GM19455 (cell line): ENCODE measurements at regions not wholly inside any gene's neighbourhood (a gene's known extent, or its start where the extent isn't known, plus 50 kb on each side); places are given as distances from the start of the nearest gene placed in this dataset.
"Not testable (repeated sequence)": the region's sequence is repeated elsewhere in the genome, so short reads cannot be mapped to it uniquely, and the experiment has no call there.

Experiments
- ATAC-seq: cut with Tn5 transposase; IDR thresholded peaks from one replicate; pipeline ENCODE4 v1.9.1; 2021; ENCODE audit not compliant: unreplicated experiment

DNA sequence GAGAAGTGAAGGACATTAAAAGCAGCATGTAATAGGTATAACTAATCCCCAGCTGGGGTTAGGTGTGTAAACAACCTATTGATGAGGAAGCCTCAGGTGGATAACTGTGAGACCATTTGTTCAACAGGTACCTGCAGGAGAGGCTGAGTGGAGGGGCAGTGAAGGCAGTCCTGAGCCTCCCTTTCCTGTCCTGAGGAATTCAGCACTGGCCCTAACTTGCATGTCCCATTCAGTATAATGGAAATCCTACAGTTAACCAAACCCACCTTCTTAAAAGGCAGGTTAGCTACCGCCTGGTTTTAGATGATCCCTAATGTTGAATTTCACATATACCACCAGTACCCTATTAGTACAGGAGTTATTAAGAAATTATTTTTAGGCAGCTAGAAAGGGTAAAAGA is 225.9 kb upstream of the GOT2 start:
- ATAC-seq: no peak

DNA sequence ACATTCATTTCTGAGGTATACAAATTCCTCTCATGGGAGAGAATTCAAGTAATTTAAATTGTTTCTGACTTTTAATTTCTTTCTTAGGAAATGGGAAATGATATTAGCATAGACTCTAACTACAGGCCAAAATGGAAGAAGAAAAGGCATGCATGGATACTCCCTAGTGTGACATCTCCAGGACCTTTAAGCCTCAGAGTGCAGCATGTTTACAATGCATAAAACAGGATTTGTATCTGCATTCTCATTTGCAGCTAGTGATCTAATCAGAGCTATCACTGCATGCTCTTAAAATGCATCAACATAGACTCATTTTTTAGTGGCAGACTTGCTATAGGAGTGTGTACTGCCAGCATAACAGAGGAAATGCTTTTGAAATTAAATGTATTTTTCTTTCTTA is 224.6 kb upstream of the GOT2 start:
- ATAC-seq: no peak

DNA sequence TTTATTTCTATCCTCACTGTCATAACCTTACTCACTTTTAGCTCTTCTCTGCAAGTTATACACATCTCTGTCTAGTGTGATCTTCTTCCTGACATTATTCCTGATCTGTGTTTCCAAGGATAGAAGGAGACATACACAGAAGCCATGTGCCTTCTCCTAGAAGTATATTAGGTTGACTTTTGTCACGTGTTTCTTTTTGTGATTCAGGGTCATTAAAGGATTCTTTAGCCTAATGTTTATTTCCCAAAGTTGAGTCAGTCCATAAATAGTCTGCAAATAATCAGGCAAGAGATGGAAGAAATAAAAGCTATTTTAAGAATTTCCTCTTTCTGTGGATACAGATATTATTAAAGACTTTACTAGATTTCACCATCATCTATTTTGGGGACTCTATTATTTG is 214.1 kb upstream of the GOT2 start:
- ATAC-seq: no peak

DNA sequence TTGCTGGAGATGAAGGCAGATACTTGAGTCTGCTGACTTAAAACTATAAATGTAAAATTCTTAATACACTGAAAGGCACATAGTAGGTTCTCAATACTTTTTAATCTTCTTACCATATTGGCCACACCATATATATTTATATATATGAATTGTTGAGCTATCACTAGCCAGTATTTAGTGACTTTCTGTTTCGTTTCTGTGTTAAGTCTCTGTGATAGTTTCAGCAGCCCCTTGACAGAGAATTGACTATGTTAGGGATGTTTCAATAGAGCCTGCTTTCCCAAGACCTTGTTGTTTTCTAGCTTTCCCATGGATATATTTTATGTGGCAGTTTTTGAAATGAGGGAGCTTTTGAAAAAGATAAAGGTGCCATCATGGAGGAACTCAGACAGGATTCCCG is 206.5 kb upstream of the GOT2 start:
- ATAC-seq: no peak

DNA sequence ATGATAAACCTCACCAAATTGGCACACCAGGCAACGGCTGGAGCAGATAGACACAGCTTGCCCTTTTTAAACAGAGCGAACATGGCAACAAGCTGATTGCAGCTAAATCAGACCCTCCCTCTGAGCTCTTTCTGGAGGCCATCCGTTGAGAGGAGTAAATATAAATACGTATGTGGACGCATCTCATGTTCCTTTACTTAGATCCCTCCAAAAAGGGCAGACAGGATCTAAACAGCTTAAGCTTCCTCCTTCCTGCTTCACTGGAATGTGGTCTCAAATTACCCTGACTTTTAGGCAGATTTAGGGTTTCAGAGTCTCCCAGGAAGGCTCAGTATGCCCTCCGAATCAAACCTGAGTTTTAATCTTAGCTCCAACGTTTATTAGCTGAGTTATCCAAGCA is 204.7 kb upstream of the GOT2 start:
- ATAC-seq: no peak

DNA sequence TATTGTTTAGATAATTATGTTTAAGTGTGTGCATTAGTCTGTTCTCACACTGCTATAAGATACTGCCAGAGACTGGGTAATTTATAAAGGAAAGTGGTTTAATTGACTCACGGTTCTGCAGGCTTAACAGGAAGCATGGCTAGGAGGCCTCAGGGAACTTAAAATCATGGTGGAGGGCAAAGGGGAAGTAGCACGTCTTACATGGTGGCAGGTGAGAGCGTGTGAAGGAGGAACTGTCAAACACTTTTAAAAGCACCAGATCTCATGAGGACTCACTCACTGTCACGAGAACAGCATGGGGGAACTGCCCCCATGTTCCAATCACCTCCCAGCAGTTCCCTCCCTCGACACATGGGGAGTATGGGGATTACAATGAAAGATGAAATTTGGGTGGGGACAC is 203.5 kb upstream of the GOT2 start:
- ATAC-seq: no peak

DNA sequence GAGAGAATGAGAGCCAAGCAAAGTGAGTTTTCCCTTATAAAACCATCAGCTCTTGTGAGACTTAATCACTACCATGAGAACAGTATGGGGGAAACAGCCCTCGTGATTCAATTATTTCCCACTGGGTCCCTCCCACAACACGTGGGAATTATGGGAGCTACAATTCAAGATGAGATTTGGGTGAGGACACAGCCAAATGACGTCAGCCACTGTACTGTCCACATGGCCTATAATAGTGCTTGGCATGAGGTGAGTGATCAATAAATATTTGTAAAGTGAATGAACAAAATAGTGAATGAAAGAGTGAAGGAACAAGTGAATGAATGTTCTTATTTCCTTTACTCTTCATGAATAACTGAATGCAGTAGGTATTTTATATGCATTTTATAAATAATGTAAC is 199.1 kb upstream of the GOT2 start:
- ATAC-seq: no peak

DNA sequence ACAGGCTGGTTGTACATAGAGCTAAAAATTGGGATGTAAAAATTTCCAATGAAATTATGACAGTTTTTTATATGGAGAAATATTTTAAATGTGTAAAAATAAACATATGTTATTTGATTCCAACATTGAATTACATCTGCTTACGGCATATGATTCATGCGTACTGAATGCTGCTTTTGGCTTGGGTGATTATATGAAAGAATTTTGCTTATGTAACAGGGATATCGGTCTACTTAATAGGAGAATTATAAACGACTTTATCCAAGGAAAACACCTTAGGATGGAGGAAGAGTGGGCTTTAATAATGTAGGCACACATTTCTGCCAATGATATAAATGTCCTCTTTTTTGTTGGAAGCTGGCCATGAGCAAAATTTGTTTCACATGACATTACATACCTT is 197.3 kb upstream of the GOT2 start:
- no peak for ATAC-seq

DNA sequence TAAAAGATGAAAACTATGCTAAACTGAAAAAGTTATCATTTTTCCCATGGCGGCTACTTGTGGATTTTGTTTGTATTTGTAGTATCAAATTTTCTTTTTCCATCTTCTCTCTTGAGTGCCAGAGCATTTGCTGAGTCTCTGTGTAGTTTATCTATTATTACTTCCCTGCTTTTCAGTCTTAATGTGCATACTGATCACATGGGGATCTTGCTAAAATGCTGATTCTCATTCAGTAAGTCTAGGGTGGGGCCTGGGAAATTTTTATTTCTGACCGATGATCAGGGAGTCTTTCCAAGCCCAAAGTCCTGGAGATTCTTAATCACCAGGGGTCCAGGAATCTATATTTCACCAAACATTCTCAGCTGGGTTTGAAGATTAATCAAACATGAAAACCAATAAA is 189.0 kb upstream of the GOT2 start:
- no peak for ATAC-seq

DNA sequence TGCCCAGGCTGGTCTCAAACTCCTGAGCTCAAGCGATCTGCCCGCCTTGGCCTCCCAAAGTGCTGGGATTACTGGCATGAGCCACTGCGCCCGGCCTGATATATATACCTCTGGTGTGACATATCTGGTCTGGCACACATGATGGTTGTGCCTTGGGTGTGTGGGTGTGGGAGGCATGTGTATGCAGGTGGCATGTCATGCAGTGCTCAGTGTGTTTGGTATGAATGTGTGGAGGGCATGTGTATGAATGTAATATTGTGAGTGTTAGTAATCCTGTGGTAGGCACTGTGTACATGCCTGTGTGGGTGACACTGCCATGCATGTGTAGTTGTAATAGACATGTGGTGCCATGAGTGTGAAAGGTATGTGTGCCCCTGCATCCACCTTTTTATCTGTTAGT is 179.3 kb upstream of the GOT2 start:
- ATAC-seq: no peak

DNA sequence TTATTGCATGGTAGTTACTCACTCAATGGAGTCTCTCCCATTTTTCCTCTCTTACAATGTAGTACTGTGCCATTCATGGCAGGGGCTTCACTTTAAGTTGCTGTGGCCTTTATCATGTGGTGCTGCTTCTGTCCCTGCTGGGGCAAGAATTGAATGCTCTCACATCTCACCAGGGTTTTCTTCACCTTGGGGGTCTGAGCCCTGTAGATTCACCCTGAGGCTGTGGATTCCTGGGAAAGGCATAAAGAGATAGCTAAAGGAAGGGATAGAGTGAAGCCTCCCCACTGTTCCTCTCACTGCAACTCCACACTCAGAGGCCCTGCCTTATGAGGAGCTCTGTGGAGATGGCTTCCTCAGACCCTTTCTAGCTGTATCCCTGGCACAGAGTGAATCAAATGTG is 178.5 kb upstream of the GOT2 start:
- ATAC-seq: no peak

DNA sequence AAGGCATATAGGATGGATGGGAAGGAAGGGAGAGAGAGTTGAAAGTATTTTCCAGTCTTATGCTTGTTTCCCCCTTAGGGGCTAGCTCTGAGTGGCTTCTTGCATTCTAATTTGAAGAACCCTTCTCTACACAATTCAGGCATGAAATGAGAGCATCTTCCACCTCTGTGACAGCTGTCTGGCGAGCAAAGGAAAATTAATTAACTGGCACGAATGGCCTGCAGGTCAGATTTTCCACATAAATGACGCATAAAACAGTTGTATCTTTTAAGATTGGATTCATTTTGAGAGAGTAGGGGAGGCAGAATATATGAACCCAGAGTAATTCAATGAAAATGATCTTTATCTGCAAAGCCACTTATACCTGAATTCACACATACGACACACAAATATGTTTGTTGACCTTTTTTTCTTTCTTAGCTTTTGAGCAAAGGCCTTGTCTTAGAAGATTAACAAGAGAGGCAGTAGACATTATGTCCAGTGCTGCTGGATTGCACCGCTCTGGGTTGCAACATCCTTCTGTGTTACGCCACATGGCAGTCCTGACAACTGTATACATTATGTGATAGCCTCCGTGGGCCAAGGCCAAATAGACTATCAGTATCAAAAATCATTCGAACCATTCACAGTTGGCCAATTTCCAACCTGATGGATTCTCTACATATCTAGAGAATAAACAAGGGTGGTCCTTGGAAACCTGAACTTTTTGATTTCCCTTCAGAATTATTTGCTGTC is 173.0 kb upstream of the GOT2 start:
- no peak for ATAC-seq

DNA sequence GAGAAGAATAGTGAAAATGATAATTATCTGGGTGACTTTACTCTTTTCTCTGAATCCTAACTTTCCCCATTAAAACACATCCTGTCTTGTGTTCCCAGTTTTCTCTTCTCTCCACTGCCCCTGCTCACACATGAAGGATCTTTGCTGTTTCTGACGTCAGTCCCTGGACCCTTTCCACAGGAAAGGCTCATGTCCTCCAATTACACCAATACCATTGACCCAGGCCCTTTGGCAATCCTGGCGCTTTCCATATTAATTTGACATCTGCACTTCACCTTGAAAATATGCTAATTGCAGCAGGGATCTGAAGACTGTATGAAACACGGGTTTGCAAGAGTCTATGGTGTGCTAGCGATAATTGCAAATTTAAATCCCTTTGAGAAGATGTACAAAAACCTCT is 170.2 kb upstream of the GOT2 start:
- no peak for ATAC-seq

DNA sequence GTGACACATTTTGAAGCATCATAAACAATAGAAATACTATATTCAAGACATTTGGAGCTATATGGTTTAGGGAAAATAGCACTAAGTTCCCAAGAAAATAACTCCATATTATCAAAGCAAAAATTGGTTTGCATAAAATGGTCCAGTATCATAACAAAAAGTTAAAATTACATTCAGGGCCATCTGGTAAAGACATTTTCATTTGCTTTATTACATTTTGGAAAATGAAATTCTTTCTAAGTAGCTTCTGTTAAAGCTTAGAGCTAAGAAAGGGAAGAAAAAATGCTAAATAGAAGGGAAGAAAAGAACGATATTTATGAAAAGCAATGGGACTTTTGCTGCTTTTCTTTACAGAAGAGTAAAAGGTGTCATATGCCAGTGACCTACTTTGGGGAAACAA is 155.4 kb upstream of the GOT2 start:
- no peak for ATAC-seq

DNA sequence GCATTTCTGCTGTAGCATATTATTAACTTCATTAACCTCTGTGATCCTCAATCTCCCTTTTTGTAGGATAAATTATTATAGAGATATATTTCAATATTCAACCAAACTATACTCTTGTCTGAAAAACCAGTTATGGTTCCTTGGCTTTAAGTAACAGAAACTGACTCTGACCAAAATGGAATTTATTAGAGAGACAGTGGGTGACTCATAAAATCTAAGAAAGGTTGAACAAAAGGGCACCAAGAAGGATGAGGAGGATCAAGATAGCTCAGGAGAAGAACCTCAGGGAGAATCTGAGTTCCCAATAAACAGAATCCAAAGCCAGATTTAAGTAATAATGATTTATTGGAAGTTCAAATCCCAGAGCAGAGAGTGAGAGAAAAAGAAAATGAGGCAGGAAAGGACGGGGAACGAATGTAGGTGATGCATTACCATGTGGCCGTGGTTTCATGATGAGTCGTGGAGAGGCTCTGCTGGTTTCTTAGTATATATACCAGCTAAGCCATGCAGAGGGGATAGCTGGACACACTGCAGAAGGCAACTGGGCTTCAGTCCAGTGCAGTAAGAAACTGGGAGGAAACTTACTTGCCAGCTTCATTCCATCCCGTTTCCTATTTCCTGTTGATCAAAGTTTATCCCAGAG is 151.5 kb upstream of the GOT2 start:
- no peak for ATAC-seq

DNA sequence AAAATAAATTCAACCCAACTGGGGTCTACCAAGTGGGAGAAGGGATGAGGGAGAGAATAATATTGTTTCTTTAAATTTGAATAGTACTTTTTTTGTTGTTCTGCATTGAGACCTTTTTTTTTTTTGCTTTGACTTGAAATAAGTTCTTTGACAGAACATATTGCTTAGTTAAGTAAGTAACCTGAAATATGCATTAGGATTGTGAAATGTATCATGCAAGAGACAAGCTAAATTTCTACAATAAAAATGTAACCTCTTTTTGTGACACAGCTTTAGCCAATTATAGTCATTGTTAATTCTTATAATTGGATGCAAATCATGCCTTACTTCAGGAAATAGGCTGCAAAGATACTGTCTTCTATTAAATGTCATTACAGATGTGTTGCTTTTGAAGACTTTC is 150.0 kb upstream of the GOT2 start:
- no peak for ATAC-seq

DNA sequence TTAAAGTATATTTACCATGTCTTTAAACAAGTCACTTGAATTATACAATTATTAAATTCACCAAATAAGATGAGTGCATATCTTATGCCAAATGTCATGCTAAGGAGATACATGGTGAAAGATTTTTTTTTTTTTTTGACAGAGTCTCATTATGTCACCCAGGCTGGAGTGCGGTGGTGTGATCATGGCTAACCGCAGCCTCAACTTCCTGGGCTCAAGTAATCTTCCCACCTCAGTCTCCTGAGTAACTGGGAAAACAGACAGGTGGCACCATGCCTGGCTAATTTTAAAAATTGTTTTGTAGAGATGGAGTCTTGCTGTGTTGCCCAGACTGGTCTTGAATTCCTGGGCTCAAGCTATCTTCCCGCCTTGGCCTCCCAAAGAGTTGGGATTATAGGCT is 149.0 kb upstream of the GOT2 start:
- ATAC-seq: no peak

DNA sequence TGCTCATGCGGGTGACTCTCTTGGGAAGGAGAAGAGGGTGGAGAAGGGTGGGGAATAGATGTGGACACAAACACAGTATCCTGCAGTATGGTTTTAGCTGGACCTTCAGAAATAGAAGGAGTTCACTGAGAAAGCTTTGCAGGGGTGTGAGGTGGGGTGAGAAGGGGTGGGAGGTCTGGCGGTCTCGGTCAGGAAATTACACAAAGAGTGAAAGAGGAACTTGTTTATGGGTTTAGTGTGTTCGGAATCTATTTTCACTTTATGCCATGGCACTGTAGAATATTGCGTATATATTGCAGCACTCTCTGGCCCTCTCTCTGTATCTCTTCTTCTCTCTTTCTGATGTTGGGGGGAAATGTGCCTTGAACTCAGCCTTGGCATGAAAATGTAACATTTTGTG is 148.2 kb upstream of the GOT2 start:
- ATAC-seq: peak; percentile 87

DNA sequence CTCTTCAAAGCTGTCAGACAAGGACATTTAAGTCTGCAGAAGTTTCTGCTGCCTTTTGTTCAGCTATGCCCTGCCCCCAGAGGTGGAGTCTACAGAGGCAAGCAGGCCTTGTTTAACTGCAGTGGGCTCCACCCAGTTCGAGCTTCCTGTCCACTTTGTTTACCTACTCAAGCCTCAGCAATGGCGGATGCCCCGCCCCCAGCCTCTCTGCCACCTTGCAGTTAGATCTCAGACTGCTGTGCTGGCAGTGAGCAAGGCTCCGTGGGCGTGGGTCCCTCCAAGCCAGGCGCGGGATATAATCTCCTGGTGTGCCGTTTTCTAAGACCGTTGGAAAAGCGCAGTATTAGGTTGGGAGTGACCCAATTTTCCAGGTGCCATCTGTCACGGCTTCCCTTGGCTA is 144.5 kb upstream of the GOT2 start:
- not testable (repeated sequence) for ATAC-seq

DNA sequence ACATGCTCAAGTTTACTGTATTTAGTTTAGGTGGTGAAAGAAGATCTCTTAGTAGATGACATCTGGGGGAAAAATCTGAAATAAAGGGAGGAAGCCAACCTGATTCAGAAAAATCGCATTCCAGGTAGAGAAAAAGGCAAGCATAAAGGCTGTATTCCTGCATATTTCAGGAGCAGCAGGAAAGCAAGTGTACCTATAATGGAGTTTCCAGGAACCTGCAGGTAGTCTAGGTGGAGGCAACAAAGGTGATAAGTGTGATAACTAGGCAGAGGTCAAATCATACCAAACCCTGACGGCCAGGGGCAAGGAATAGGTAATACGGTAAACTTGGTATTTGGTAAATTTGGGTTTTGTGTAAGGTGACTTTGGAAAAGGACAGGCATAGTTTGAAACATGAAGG is 132.8 kb upstream of the GOT2 start:
- ATAC-seq: no peak

DNA sequence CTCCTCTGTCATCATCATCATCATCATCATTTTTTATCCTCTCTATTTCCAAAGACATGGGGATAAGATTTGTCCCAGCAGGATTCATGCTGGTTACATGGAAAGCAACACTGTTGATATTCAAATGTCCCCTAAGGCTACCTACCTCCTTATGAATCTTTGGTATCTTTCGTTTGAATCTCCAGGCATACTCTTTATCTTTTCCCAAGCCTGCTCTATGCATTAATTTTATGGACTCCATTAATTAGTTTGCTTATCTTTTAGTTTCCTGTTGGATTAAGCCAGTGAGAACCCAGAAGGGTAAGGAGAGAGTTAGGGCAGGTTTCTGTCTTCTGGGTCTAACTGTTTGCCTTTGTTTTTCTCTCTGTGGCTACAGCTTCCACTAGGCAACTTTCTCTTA is 129.6 kb upstream of the GOT2 start:
- ATAC-seq: no peak

DNA sequence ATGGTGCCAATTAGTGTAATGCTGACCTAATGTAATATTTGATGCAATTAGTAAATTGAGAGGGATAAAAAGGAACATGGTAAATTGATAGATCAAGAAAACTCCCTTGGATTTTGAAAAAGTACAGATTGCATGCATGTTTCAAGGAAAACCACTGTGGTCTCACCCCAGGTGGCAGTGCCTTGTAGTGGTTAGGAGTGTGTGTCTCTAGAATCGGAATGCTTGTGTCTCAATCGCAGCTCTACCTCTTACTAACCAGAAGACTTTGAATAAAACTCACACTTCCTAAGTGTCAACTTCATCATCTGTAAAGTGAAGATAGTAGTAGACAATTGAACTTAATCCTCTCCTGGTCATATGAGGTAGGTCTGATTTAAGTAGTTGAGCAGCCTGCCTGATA is 128.9 kb upstream of the GOT2 start:
- no peak for ATAC-seq
